ENCODE measurements at regions not wholly inside any gene's neighbourhood (a gene's known extent, or its start where the extent isn't known, plus 50 kb on each side); places are given as distances from the start of the nearest gene placed in this dataset.

- Histone ChIP-seq H2AFZ (ENCODE audit: low read length) (no peak overlapping the region), H3K27me3 (ENCODE audit: insufficient read depth, low read length, poor library complexity, severe bottlenecking) (no peaks in the 10 kb centered on the region), H3K36me3 (ENCODE audit: insufficient read depth, low read length) (no peaks in the 10 kb centered on the region), H3K4me3 (ENCODE audit: low read length, poor library complexity, severe bottlenecking) (no peak overlapping the region), H3K79me2 (ENCODE audit: insufficient read depth, low read length) (no peaks in the 10 kb centered on the region), H3K4me2 (ENCODE audit: low read depth, low read length, poor library complexity, severe bottlenecking) (no peak overlapping the region), H3K4me1 (ENCODE audit: insufficient read depth, low read length, poor library complexity, severe bottlenecking) (peaks cover 7% of the 10 kb centered on the region), H3K9ac (ENCODE audit: low read depth, low read length, poor library complexity, severe bottlenecking) (no peak overlapping the region), H4K20me1 (ENCODE audit: insufficient read depth, low read length, poor library complexity, severe bottlenecking) (no peaks in the 10 kb centered on the region), H3K9me3 (ENCODE audit: insufficient read depth, low read depth, low read length) (no peaks in the 10 kb centered on the region), H3K9me2 (replicated peaks; ENCODE audit: low read depth, low read length) (no peaks in the 10 kb centered on the region), H3F3A (ENCODE audit: low read depth) (no peaks in the 10 kb centered on the region)
- TF ChIP-seq CTCF (conservative IDR thresholded peaks at IDR 0.05; ENCODE audit: low read length) (no peak), EZH2phosphoT487 (IDR thresholded peaks at IDR 0.05; ENCODE audit: borderline replicate concordance) (no peak)
Observed at GRCh38 chr2:234199996-234200395, 149.5 kb downstream of the SPP2 start.

- Histone ChIP-seq H3K9ac (ENCODE audit: low read depth, low read length, poor library complexity, severe bottlenecking) (no peak overlapping the region), H3K79me2 (ENCODE audit: insufficient read depth, low read length) (no peaks in the 10 kb centered on the region), H3K36me3 (ENCODE audit: insufficient read depth, low read length) (no peaks in the 10 kb centered on the region), H2AFZ (ENCODE audit: low read length) (no peak overlapping the region), H3K27me3 (ENCODE audit: insufficient read depth, low read length, poor library complexity, severe bottlenecking) (no peaks in the 10 kb centered on the region), H4K20me1 (ENCODE audit: insufficient read depth, low read length, poor library complexity, severe bottlenecking) (no peaks in the 10 kb centered on the region), H3K4me1 (ENCODE audit: insufficient read depth, low read length, poor library complexity, severe bottlenecking) (peaks cover 16% of the 10 kb centered on the region), H3K4me2 (ENCODE audit: low read depth, low read length, poor library complexity, severe bottlenecking) (no peak overlapping the region), H3K9me2 (replicated peaks; ENCODE audit: low read depth, low read length) (no peaks in the 10 kb centered on the region), H3K4me3 (ENCODE audit: low read length, poor library complexity, severe bottlenecking) (no peak overlapping the region), H3K9me3 (ENCODE audit: insufficient read depth, low read depth, low read length) (no peaks in the 10 kb centered on the region), H3F3A (ENCODE audit: low read depth) (no peaks in the 10 kb centered on the region)
- TF ChIP-seq EZH2phosphoT487 (IDR thresholded peaks at IDR 0.05; ENCODE audit: borderline replicate concordance) (no peak), CTCF (conservative IDR thresholded peaks at IDR 0.05; ENCODE audit: low read length) (no peak)
Observed at GRCh38 chr2:234198976-234199375, 148.5 kb downstream of the SPP2 start.

DNA sequence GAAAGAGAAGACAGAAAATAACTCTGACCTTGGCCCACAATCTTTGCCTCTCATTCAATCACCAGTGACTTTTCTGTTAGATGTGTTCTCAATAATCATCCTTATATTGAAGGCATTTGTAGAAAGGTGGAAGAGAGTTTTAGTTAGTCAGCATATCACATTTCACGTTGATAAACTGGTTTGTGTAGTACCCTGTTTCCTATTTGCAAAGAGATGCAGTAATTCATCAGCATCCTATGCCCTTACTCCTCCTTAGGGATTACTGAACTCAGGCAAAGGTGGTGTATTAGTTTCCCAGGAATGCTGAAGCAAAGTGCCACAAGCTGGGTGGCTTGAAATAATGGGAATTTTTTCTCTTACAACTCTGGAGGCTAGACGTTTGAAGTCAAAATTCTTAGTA is 145.0 kb downstream of the SPP2 start:
- Histone ChIP-seq H3K4me1 (ENCODE audit: insufficient read depth, low read length, poor library complexity, severe bottlenecking) (peaks cover 32% of the 10 kb centered on the region), H3K27me3 (ENCODE audit: insufficient read depth, low read length, poor library complexity, severe bottlenecking) (no peaks in the 10 kb centered on the region), H2AFZ (ENCODE audit: low read length) (no peak overlapping the region), H3K9me2 (replicated peaks; ENCODE audit: low read depth, low read length) (no peaks in the 10 kb centered on the region), H3K9ac (ENCODE audit: low read depth, low read length, poor library complexity, severe bottlenecking) (no peak overlapping the region), H3F3A (ENCODE audit: low read depth) (no peaks in the 10 kb centered on the region), H3K4me3 (ENCODE audit: low read length, poor library complexity, severe bottlenecking) (no peak overlapping the region), H3K79me2 (ENCODE audit: insufficient read depth, low read length) (no peaks in the 10 kb centered on the region), H3K9me3 (ENCODE audit: insufficient read depth, low read depth, low read length) (no peaks in the 10 kb centered on the region), H4K20me1 (ENCODE audit: insufficient read depth, low read length, poor library complexity, severe bottlenecking) (no peaks in the 10 kb centered on the region), H3K4me2 (ENCODE audit: low read depth, low read length, poor library complexity, severe bottlenecking) (no peak overlapping the region), H3K36me3 (ENCODE audit: insufficient read depth, low read length) (no peaks in the 10 kb centered on the region)
- TF ChIP-seq CTCF (conservative IDR thresholded peaks at IDR 0.05; ENCODE audit: low read length) (no peak), EZH2phosphoT487 (IDR thresholded peaks at IDR 0.05; ENCODE audit: borderline replicate concordance) (no peak)

All from Loucy (cell line).